HepG2 (cell line): ENCODE measurements at regions not wholly inside any gene's neighbourhood (a gene's known extent, or its start where the extent isn't known, plus 50 kb on each side); places are given as distances from the start of the nearest gene placed in this dataset.

ENCODE experiments used
- ATAC-seq: fragments of 200-7000 bp; cut with Tn5 transposase; 3 replicates; pipeline ENCODE4 v1.9.1; 2020; ENCODE audit warnings: mild to moderate bottlenecking, moderate library complexity
- BruUV-seq: library from RNA; stranded (reverse); fragments of 400-500 nt; replicated peaks from 2 replicates; lab custom pipeline; 2021; lab: Mats Ljungman, UMichigan
- CTCF ChIA-PET: fragments of 300-600 bp; formaldehyde crosslinking; extraction: SDS; loops from one replicate; lab custom pipeline; 2021; ENCODE audit warnings: low total read pairs, inconsistent platforms, low intra/inter-chr PET ratio; lab: Yijun Ruan, JAX
- POLR2A ChIA-PET: fragments of 350-600 bp; sonication (Branson Sonifier 250); formaldehyde crosslinking; loops from one replicate; lab custom pipeline; 2020; ENCODE audit warnings: antibody characterized with exemption, inconsistent platforms; lab: Yijun Ruan, JAX
- DNase-seq: peaks from one replicate; pipeline ENCODE4 v3.0.0-alpha.2; 2015; ENCODE audit warnings: low spot score
- FAIRE-seq: peaks from 3 replicates; lab custom pipeline; 2011; peaks lifted over from hg19 to GRCh38; lab: Jason Lieb, UNC
- H2AFZ ChIP-seq: one replicate; pipeline ENCODE4 v1.6.1; 2011; ENCODE audit warnings: low read length, inconsistent platforms
- H3K27ac ChIP-seq: fragments of 300-600 bp; 3 replicates; pipeline ENCODE4 v1.8.0; 2011; ENCODE audit warnings: mixed run types, mild to moderate bottlenecking, mixed read lengths, low read length, inconsistent platforms; ENCODE audit not compliant: insufficient read depth; ENCODE audit errors: extremely low read length
- H3K27me3 ChIP-seq, 2 experiments: fragments of 200-600 bp in 1 of 2; 2 replicates in 1 of 2; 3 replicates in 1 of 2; pipeline versions ENCODE4 v1.6.0 to v1.8.0; 2011; ENCODE audit warnings: low read length in 2 of 2, mild to moderate bottlenecking in 2 of 2, moderate library complexity in 2 of 2, inconsistent platforms in 1 of 2; ENCODE audit not compliant: insufficient read depth in 2 of 2, control insufficient read depth in 1 of 2
- H3K36me3 ChIP-seq, 2 experiments: fragments of 200-600 bp in 1 of 2; replicated peaks in 1 of 2; 2 replicates in 1 of 2; 3 replicates in 1 of 2; pipeline versions ENCODE4 v1.5.1 to v1.8.0; 2011; ENCODE audit warnings: low read length in 2 of 2, inconsistent platforms in 1 of 2; ENCODE audit not compliant: insufficient read depth in 2 of 2, control insufficient read depth in 1 of 2
- H3K4me1 ChIP-seq: 2 replicates; pipeline ENCODE4 v1.5.1; 2012; ENCODE audit warnings: low read length, inconsistent platforms; ENCODE audit not compliant: insufficient read depth
- H3K4me2 ChIP-seq: 2 replicates; pipeline ENCODE4 v1.6.0; 2011; ENCODE audit warnings: low read depth, low read length, inconsistent platforms
- H3K4me3 ChIP-seq, 3 experiments: fragments of 200-600 bp in 1 of 3; sonication (generic), shearing (Covaris generic) in 1 of 3; replicated peaks in 1 of 3; 2 replicates each; pipeline ENCODE4 v1.5.1; 2011 to 2016; ENCODE audit warnings: low read length in 3 of 3, inconsistent platforms in 2 of 3, low read depth in 2 of 3, mild to moderate bottlenecking in 2 of 3, control low read depth in 1 of 3, mixed read lengths in 1 of 3; ENCODE audit not compliant: insufficient read depth in 1 of 3
- H3K79me2 ChIP-seq: one replicate; pipeline ENCODE4 v1.6.1; 2011; ENCODE audit warnings: low read length, inconsistent platforms; ENCODE audit not compliant: insufficient read depth
- H3K9ac ChIP-seq: 2 replicates; pipeline ENCODE4 v1.6.0; 2011; ENCODE audit warnings: mild to moderate bottlenecking, low read depth, low read length, inconsistent platforms; ENCODE audit not compliant: insufficient read depth
- H3K9me3 ChIP-seq: 2 replicates; pipeline ENCODE4 v1.5.1; 2012; ENCODE audit warnings: mild to moderate bottlenecking, low read length
- H4K20me1 ChIP-seq: 2 replicates; pipeline ENCODE4 v1.6.0; 2011; ENCODE audit warnings: inconsistent platforms, mild to moderate bottlenecking, low read length, moderate library complexity; ENCODE audit not compliant: insufficient read depth
- AGO2 ChIP-seq: fragments of 200-400 bp; formaldehyde crosslinking; optimal IDR thresholded peaks from 2 replicates; pipeline ENCODE3; 2017; ENCODE audit warnings: mild to moderate bottlenecking, low read depth, low read length, moderate library complexity
- ATF7-NPFF ChIP-seq: sonication (generic); formaldehyde crosslinking; IDR thresholded peaks from 2 replicates; pipeline ENCODE4 v1.8.1; 2023; ENCODE audit warnings: mild to moderate bottlenecking, low read depth, missing genetic modification reagents, moderate library complexity
- FOXK2 ChIP-seq: fragments of 450-650 bp; IDR thresholded peaks from 2 replicates; pipeline ENCODE4 v1.6.1; 2016
- MIER2 ChIP-seq: IDR thresholded peaks from 2 replicates; pipeline ENCODE4 v1.6.1; 2016; ENCODE audit warnings: missing biosample characterization, missing genetic modification reagents
- RBM39 ChIP-seq: fragments of 200-400 bp; formaldehyde crosslinking; IDR thresholded peaks from one replicate; pipeline ENCODE4 v1.6.1; 2018; ENCODE audit warnings: antibody characterized with exemption, mild to moderate bottlenecking, low read depth, low read length; ENCODE audit not compliant: poor library complexity, severe bottlenecking
- SNAPC2 ChIP-seq: sonication (generic); formaldehyde crosslinking; IDR thresholded peaks from 2 replicates; pipeline ENCODE4 v1.8.1; 2022; ENCODE audit warnings: mild to moderate bottlenecking, missing genetic modification reagents
- SP1 ChIP-seq, 2 experiments: fragments of 450-650 bp in 1 of 2; sonication (generic) in 1 of 2; formaldehyde crosslinking in 1 of 2; IDR thresholded peaks; 2 replicates each; pipeline versions ENCODE4 v1.4.0 to v1.6.1; 2016 to 2020; ENCODE audit warnings: missing genetic modification reagents in 1 of 2
- TEAD3 ChIP-seq: optimal IDR thresholded peaks from 2 replicates; pipeline ENCODE3; 2016; ENCODE audit warnings: borderline replicate concordance
- ZNF33A ChIP-seq: sonication (generic); formaldehyde crosslinking; IDR thresholded peaks from 2 replicates; pipeline ENCODE4 v1.5.1; 2020; ENCODE audit warnings: missing genetic modification reagents, mild to moderate bottlenecking, moderate library complexity, borderline replicate concordance
- ZSCAN20 ChIP-seq: sonication (generic); formaldehyde crosslinking; IDR thresholded peaks from 2 replicates; pipeline ENCODE4 v1.4.0; 2020; ENCODE audit warnings: missing genetic modification reagents, mild to moderate bottlenecking, borderline replicate concordance
- WGBS: methylation state at CpG from one replicate; pipeline ENCODE4 v1.1.6; 2017; ENCODE audit warnings: low lambda C conversion rate; 5-methylcytosine and 5-hydroxymethylcytosine counted together
- in situ Hi-C: cut with HindIII; loops from 2 replicates; pipeline ENCODE4 v1.10.0; 2017; ENCODE audit warnings: low pct_unique_long_range_greater_than_20kb; ENCODE audit not compliant: extremely low pct_ligation_motif_present
- intact Hi-C: fragments of 100-400 bp; cut with micrococcal nuclease; formaldehyde crosslinking; loops from one replicate; pipeline ENCODE4 v1.10.0; 2022; ENCODE audit not compliant: unreplicated experiment
- TF ChIP-seq, protein P1 (sequence below): IDR thresholded peaks from 2 replicates; pipeline ENCODE4 v1.6.1; 2016; ENCODE audit warnings: low read depth, missing genetic modification reagents, missing compliant biosample characterization
- TF ChIP-seq, protein P2 (sequence below), 2 experiments: fragments of 450-650 bp in 1 of 2; sonication (generic) in 1 of 2; formaldehyde crosslinking; IDR thresholded peaks; 2 replicates each; pipeline versions ENCODE4 v1.5.0 to v1.8.0; 2020 to 2022; ENCODE audit warnings: mild to moderate bottlenecking in 1 of 2, missing genetic modification reagents in 1 of 2
- TF ChIP-seq, protein P3 (sequence below): sonication (generic); formaldehyde crosslinking; IDR thresholded peaks from 2 replicates; pipeline ENCODE4 v1.4.0; 2020; ENCODE audit warnings: missing genetic modification reagents

DNA sequence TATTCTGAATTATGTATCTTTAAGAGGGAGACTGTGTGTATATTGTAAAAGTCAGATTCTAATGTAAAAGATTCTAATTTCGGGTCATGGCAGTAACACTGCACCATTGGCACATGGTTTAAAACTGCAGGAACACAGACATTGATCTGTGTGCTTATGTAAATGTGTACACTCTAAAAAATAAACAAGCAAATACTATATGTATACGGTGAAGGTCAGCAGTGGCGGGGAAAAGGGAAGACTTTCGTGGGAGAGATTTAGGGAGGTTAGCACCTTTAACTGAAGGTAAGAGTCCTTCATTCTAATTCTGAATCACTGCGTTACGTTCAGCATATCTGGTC lies 157.8 kb upstream of the FAM20A start:
- in situ Hi-C loops = loop anchor here (25.0 kb wide), 2 partner anchors 472 to 597 kb away; partner anchors contain the start of genes ARSG and SLC16A6
- no peaks in the 10 kb centered on the region for H3K36me3 ChIP-seq
- intact Hi-C loops = loop anchor here (1.0 to 2.0 kb wide), 5 partner anchors 19 to 285 kb away; partner anchors contain the start of gene FAM20A
- no peaks in the 10 kb centered on the region for H3K9me3 ChIP-seq
- H3K79me2 ChIP-seq = no peaks in the 10 kb centered on the region
- H3K4me1 ChIP-seq = peaks cover 41% of the 10 kb centered on the region
- CTCF ChIA-PET = interaction anchor here (1.5 kb wide), 2 partner anchors 18 to 224 kb away, joined by 4 to 7 read pairs; no protein-coding TSS in a partner anchor
- H3K4me3 ChIP-seq = peak overlapping the region; percentile 60 to 67 (median 61); a peak in 5 of 6 replicates
- peak; percentile 59 for DNase-seq
- POLR2A ChIA-PET = interaction anchor here (0.9 to 1.3 kb wide), 4 partner anchors 147 to 301 kb away, joined by 3 to 4 read pairs (median 3); partner anchors contain the start of gene WIPI1
- 1% methylated on average over 6 of the region's 6 CpGs for WGBS
- peak overlapping the region; percentile 92 for H3K27ac ChIP-seq
- peak overlapping the region; percentile 84 for H3K4me2 ChIP-seq
- peak; percentile 56 for ATAC-seq
- peak overlapping the region; percentile 67 for H3K9ac ChIP-seq
- no peaks in the 10 kb centered on the region for H4K20me1 ChIP-seq
- no TSS peak for BruUV-seq
- peak overlapping the region; percentile 52 for H2AFZ ChIP-seq
- no peak for FAIRE-seq
- H3K27me3 ChIP-seq = 0 out of 5 replicates have a peak, but pooled peaks cover 0 to 4% of the 10 kb centered on the region in 2 experiments
- TF ChIP-seq ATF7-NPFF (CRISPR knock-in tag) (no peak), MIER2 (CRISPR knock-in tag) (no peak), SP1 (IDR thresholded peaks at IDR 0.05) (no peak), SP1 (CRISPR knock-in tag; IDR thresholded peaks at IDR 0.05) (no peak; the same call in 1 of the 2 replicates), AGO2 (no peak), ZSCAN20 (CRISPR knock-in tag) (no peak), TEAD3 (CRISPR knock-in tag) (no peak), RBM39 (no peak), SNAPC2 (CRISPR knock-in tag) (peak; percentile 3; the same call in 1 of the 2 replicates), FOXK2 (peak; percentile 71; the same call in 1 of the 2 replicates), ZNF33A (CRISPR knock-in tag) (no peak)
- TF ChIP-seq, protein P1, sequence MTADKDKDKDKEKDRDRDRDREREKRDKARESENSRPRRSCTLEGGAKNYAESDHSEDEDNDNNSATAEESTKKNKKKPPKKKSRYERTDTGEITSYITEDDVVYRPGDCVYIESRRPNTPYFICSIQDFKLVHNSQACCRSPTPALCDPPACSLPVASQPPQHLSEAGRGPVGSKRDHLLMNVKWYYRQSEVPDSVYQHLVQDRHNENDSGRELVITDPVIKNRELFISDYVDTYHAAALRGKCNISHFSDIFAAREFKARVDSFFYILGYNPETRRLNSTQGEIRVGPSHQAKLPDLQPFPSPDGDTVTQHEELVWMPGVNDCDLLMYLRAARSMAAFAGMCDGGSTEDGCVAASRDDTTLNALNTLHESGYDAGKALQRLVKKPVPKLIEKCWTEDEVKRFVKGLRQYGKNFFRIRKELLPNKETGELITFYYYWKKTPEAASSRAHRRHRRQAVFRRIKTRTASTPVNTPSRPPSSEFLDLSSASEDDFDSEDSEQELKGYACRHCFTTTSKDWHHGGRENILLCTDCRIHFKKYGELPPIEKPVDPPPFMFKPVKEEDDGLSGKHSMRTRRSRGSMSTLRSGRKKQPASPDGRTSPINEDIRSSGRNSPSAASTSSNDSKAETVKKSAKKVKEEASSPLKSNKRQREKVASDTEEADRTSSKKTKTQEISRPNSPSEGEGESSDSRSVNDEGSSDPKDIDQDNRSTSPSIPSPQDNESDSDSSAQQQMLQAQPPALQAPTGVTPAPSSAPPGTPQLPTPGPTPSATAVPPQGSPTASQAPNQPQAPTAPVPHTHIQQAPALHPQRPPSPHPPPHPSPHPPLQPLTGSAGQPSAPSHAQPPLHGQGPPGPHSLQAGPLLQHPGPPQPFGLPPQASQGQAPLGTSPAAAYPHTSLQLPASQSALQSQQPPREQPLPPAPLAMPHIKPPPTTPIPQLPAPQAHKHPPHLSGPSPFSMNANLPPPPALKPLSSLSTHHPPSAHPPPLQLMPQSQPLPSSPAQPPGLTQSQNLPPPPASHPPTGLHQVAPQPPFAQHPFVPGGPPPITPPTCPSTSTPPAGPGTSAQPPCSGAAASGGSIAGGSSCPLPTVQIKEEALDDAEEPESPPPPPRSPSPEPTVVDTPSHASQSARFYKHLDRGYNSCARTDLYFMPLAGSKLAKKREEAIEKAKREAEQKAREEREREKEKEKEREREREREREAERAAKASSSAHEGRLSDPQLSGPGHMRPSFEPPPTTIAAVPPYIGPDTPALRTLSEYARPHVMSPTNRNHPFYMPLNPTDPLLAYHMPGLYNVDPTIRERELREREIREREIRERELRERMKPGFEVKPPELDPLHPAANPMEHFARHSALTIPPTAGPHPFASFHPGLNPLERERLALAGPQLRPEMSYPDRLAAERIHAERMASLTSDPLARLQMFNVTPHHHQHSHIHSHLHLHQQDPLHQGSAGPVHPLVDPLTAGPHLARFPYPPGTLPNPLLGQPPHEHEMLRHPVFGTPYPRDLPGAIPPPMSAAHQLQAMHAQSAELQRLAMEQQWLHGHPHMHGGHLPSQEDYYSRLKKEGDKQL (CRISPR knock-in tag) = 0 out of 2 replicates have a peak, but pooled peaks have one; percentile 68
- TF ChIP-seq, protein P2, sequence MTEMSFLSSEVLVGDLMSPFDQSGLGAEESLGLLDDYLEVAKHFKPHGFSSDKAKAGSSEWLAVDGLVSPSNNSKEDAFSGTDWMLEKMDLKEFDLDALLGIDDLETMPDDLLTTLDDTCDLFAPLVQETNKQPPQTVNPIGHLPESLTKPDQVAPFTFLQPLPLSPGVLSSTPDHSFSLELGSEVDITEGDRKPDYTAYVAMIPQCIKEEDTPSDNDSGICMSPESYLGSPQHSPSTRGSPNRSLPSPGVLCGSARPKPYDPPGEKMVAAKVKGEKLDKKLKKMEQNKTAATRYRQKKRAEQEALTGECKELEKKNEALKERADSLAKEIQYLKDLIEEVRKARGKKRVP (CRISPR knock-in tag; IDR thresholded peaks at IDR 0.05) = 0 out of 4 replicates have a peak, but pooled peaks of 1 of the 2 experiments have one; percentile 16
- TF ChIP-seq, protein P3, sequence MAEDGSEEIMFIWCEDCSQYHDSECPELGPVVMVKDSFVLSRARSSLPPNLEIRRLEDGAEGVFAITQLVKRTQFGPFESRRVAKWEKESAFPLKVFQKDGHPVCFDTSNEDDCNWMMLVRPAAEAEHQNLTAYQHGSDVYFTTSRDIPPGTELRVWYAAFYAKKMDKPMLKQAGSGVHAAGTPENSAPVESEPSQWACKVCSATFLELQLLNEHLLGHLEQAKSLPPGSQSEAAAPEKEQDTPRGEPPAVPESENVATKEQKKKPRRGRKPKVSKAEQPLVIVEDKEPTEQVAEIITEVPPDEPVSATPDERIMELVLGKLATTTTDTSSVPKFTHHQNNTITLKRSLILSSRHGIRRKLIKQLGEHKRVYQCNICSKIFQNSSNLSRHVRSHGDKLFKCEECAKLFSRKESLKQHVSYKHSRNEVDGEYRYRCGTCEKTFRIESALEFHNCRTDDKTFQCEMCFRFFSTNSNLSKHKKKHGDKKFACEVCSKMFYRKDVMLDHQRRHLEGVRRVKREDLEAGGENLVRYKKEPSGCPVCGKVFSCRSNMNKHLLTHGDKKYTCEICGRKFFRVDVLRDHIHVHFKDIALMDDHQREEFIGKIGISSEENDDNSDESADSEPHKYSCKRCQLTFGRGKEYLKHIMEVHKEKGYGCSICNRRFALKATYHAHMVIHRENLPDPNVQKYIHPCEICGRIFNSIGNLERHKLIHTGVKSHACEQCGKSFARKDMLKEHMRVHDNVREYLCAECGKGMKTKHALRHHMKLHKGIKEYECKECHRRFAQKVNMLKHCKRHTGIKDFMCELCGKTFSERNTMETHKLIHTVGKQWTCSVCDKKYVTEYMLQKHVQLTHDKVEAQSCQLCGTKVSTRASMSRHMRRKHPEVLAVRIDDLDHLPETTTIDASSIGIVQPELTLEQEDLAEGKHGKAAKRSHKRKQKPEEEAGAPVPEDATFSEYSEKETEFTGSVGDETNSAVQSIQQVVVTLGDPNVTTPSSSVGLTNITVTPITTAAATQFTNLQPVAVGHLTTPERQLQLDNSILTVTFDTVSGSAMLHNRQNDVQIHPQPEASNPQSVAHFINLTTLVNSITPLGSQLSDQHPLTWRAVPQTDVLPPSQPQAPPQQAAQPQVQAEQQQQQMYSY (CRISPR knock-in tag) = no peak
